Activated T-helper 17 cell treated with anti-CD3 and anti-CD28 coated beads, Interleukin-2, amount 50 U/mL, for 72 hours (primary cell): ENCODE measurements at regions not wholly inside any gene's neighbourhood (a gene's known extent, or its start where the extent isn't known, plus 50 kb on each side); places are given as distances from the start of the nearest gene placed in this dataset.
"Not testable (repeated sequence)": the region's sequence is repeated elsewhere in the genome, so short reads cannot be mapped to it uniquely, and the experiment has no call there.

ENCODE experiments used
- ATAC-seq: fragments of 150-1000 bp; cut with Tn5 transposase; replicated peaks from 2 replicates; pipeline ENCODE4 v1.10.0; 2021; ENCODE audit warnings: mild to moderate bottlenecking, moderate library complexity
- H3K27ac Mint-ChIP-seq: one replicate; pipeline ENCODE4 v1.8.0; 2022; ENCODE audit warnings: mixed read lengths
- H3K27me3 Mint-ChIP-seq: one replicate; pipeline ENCODE4 v1.8.0; 2022; ENCODE audit warnings: mixed read lengths
- H3K36me3 Mint-ChIP-seq: one replicate; pipeline ENCODE4 v1.8.0; 2022; ENCODE audit warnings: low read depth, mild to moderate bottlenecking, mixed read lengths
- H3K4me1 Mint-ChIP-seq: one replicate; pipeline ENCODE4 v1.8.0; 2022; ENCODE audit warnings: mixed read lengths
- H3K4me3 Mint-ChIP-seq: one replicate; pipeline ENCODE4 v1.8.0; 2022; ENCODE audit warnings: mild to moderate bottlenecking, mixed read lengths
- H3K9me3 Mint-ChIP-seq: one replicate; pipeline ENCODE4 v1.8.0; 2022; ENCODE audit warnings: mixed read lengths

DNA sequence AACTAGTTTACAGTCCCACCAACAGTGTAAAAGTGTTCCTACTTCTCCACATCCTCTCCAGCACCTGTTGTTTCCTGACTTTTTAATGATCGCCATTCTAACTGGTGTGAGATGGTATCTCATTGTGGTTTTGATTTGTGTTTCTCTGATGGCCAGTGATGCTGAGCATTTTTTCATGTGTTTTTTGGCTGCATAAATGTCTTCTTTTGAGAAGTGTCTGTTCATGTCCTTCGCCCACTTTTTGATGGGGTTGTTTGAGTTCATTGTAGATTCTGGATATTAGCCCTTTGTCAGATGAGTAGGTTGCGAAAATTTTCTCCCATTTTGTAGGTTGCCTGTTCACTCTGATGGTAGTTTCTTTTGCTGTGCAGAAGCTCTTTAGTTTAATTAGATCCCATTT is 77.1 kb upstream of the SLC7A14 start:
- ATAC-seq, H3K27me3 Mint-ChIP-seq, H3K4me1 Mint-ChIP-seq, H3K4me3 Mint-ChIP-seq, H3K36me3 Mint-ChIP-seq, H3K9me3 Mint-ChIP-seq, H3K27ac Mint-ChIP-seq: not testable (repeated sequence)

DNA sequence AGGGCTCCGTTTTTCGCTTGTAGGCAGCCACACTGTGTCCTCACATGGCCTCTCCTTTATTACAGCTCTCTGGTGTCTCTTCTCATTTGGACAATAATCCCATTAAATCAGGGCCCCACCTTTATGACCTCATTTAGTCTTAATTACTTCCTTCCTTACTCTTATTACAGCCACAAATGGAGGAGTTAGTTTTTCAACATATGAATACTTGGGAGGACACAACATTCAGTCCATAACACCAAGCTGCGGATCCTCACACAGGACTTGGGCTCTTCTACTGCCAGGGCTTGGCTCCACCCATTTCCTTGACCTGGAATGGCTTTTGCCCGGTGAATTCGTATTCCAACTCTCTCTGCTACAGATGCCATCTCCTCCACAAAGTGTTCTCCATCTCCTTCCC is 74.3 kb upstream of the SLC7A14 start:
- Mint-ChIP-seq H3K9me3 (no peaks in the 10 kb centered on the region), H3K4me1 (no peaks in the 10 kb centered on the region), H3K4me3 (no peak overlapping the region), H3K36me3 (no peaks in the 10 kb centered on the region), H3K27me3 (no peaks in the 10 kb centered on the region), H3K27ac (no peak overlapping the region)
- ATAC-seq = no peak

DNA sequence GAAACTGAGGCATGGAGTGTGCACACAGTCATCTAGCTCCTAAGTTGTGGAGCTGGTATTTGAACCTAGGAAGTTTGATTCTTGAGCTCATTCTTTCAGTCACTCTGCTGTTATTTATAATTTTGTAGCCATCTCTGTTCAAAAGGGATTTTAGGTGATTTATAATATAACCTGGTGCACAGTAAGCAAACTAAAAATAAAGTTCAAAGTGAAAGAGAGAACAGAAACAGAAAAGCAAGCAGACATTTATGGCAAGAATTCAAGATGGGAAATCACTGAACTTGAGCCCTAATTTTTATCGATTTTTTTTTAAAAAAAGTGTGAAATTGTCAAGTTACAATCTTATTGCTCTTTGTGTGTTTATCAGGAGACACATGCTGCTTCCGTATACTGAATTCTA is 71.4 kb upstream of the SLC7A14 start:
- no peak overlapping the region for H3K27ac Mint-ChIP-seq
- ATAC-seq = no peak
- no peaks in the 10 kb centered on the region for H3K36me3 Mint-ChIP-seq
- no peak overlapping the region for H3K4me3 Mint-ChIP-seq
- no peaks in the 10 kb centered on the region for H3K4me1 Mint-ChIP-seq
- peaks cover 4% of the 10 kb centered on the region for H3K27me3 Mint-ChIP-seq
- H3K9me3 Mint-ChIP-seq = no peaks in the 10 kb centered on the region

DNA sequence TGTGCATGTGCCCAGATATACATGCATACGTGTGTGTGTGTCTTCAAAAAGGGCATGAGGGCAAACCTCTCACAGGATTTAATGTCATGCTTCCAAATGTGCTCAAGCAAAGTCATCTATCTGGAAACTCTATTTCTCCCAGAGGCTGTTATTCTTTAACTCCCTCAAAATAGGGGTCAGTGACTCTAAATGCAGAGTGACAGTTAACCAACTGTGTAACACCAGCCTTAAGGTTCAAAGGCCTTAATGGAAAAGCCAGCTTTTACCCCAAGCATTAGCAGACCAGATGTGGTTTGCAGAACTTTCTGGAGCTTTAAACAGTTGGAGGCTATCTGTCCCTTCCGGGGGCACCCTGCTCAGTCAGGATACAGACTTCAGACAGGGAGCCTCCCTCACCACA is 70.4 kb upstream of the SLC7A14 start:
- H3K4me1 Mint-ChIP-seq = no peaks in the 10 kb centered on the region
- H3K27ac Mint-ChIP-seq = no peak overlapping the region
- no peaks in the 10 kb centered on the region for H3K9me3 Mint-ChIP-seq
- no peaks in the 10 kb centered on the region for H3K36me3 Mint-ChIP-seq
- H3K4me3 Mint-ChIP-seq = no peak overlapping the region
- no peak for ATAC-seq
- peaks cover 4% of the 10 kb centered on the region for H3K27me3 Mint-ChIP-seq

DNA sequence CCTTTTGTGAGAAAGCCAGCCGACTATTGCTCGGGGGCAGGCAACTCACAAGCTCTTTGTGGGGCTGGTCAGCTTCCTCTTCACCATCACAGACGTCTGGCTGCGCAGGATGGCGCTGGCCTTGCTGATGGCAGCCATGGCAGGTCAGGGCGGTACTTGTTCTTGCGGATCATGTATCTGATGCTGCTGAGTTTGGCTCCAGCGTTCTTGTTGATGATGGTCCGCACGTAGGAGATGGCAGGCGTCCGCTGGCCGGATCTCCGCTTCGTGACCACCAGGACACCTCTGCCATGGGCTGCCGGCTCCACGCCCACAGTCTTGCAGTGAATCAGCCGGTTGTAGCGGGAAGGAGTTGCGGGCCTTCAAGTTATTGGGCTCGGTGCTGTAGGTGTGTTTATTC is 67.9 kb upstream of the SLC7A14 start:
- H3K36me3 Mint-ChIP-seq = no peaks in the 10 kb centered on the region
- H3K9me3 Mint-ChIP-seq = no peaks in the 10 kb centered on the region
- no peak overlapping the region for H3K4me3 Mint-ChIP-seq
- H3K27ac Mint-ChIP-seq = no peak overlapping the region
- no peaks in the 10 kb centered on the region for H3K4me1 Mint-ChIP-seq
- ATAC-seq = no peak
- peaks cover 15% of the 10 kb centered on the region for H3K27me3 Mint-ChIP-seq

DNA sequence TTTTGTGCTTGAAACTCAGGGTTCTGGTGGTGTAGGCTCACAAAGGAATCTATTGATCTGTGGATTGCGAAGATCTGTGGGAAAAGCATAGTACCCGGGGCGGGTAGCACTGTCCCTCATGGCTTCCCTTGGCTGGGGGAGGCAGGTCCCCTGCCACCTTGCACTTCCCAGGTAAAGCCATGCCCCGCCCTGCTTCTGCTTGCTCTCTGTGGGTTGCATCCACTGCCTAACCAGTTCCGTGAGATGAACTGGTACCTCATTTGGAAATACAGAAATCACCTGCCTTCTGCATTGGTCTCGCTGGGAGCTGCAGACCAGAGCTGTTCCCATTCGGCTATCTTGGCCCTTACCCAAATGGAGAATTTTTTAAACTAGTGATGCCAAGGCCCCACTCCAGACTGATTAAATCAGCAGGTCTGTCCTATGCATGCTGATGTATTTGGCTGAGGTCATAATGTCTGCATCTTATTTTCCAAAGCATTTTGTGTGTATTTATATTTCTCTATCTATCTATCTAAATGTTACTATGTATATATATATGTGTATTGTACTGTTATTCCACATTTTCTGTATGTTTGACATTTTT is 65.5 kb upstream of the SLC7A14 start:
- Mint-ChIP-seq H3K9me3 (no peaks in the 10 kb centered on the region), H3K27ac (no peak overlapping the region), H3K4me3 (no peak overlapping the region), H3K27me3 (peaks cover 21% of the 10 kb centered on the region), H3K36me3 (no peaks in the 10 kb centered on the region), H3K4me1 (no peaks in the 10 kb centered on the region)
- ATAC-seq = no peak

DNA sequence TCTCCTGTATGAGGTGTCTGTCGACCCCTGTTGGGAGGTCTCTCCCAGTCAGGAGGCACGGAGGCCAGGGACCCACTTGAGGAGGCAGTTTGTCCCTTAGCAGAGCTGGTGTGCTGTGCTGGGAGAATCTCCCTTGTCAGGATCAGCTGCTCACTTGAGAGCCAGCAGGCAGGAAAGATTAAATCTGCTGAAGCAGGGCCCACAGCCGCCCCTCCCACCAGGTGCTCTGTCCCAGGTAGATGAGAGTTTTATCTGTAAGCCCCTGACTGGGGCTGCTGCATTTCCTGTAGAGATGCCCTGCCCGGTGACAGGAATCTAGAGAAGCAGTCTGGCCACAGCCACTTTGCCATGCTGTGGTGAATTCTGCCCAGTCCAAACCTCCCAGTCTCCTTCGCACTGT is 64.7 kb upstream of the SLC7A14 start:
- peaks cover 21% of the 10 kb centered on the region for H3K27me3 Mint-ChIP-seq
- not testable (repeated sequence) for H3K9me3 Mint-ChIP-seq, H3K4me3 Mint-ChIP-seq, H3K4me1 Mint-ChIP-seq, ATAC-seq, H3K27ac Mint-ChIP-seq, H3K36me3 Mint-ChIP-seq

DNA sequence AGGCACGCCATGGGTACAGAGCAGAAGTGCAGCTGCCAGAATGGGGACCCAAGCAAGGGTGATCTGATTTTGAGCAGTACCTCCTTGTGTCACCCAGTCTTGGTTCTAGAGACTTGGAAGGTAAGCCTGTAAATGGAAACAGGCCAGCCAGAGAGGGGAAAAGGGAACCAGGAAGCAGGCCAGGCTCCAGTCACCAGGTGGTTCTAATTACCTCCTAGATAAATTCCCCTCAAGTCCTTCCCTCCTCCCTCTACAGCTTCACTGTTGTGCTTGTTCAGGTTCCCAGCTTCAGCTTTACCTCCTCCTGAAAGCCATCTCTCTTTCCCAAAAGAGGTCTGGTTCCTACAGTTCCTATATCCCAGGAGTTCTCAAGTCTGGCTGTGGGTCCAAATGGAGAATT is 58.8 kb upstream of the SLC7A14 start:
- H3K4me3 Mint-ChIP-seq = no peak overlapping the region
- H3K36me3 Mint-ChIP-seq = no peaks in the 10 kb centered on the region
- ATAC-seq = no peak
- H3K9me3 Mint-ChIP-seq = no peaks in the 10 kb centered on the region
- peaks cover 11% of the 10 kb centered on the region for H3K27me3 Mint-ChIP-seq
- no peak overlapping the region for H3K27ac Mint-ChIP-seq
- H3K4me1 Mint-ChIP-seq = no peaks in the 10 kb centered on the region

DNA sequence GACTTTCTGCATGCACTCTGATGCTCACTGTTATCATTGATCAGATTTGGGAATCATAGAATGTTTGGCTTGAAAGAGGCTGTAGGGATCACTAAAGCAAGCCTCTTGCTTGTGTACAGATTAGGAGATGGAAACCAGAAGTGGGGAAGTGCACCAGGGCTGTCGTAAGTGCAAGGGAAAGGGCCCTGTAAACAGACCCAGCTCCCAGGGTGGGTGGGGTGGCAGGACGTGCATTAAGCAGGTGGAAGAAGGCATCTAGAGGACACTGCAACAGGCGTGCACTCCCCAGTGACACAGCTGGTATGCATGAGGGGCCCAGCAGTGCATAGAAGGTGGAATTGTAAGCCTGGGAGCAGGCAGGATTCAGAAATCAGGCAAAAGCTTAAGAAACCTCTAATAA is 58.0 kb upstream of the SLC7A14 start:
- H3K4me1 Mint-ChIP-seq = no peaks in the 10 kb centered on the region
- peaks cover 6% of the 10 kb centered on the region for H3K27me3 Mint-ChIP-seq
- no peak for ATAC-seq
- H3K27ac Mint-ChIP-seq = no peak overlapping the region
- no peaks in the 10 kb centered on the region for H3K9me3 Mint-ChIP-seq
- H3K36me3 Mint-ChIP-seq = no peaks in the 10 kb centered on the region
- no peak overlapping the region for H3K4me3 Mint-ChIP-seq

DNA sequence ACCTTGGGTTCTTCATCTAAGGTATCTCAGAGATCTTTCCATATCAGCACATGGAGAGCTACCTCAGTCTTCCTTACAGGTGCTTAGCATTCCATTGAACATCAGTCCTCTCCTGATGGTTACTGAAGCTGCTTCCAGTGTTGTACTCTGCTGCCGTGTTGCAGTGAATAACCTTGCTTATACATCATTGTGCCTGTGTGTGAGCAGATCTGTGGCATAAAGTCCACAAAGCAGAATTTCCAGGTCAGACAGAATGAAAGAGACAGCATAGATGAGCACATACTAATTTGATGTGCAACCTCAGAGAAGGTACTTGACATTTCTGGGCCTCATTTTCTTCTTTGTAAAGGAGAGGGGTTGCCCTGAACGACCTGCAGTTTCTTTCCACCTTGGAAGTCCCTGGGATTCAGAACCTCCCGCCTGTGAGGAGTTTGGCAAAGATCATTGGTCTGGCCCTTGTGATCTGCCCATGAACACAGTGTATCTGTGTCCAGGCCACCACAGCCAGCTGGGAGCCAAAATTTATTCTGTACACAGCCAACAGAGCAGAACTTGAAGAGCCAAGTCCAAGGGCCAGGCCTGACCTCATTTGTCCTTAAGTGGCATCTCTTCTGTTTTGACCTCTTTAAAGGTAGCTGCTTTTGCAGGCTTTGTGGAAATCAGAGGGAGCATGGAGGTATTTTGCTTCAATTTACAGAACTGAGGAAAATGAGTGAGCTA is 57.2 kb upstream of the SLC7A14 start:
- Mint-ChIP-seq H3K4me1 (no peaks in the 10 kb centered on the region), H3K27me3 (peaks cover 4% of the 10 kb centered on the region), H3K27ac (no peak overlapping the region), H3K9me3 (no peaks in the 10 kb centered on the region), H3K4me3 (no peak overlapping the region), H3K36me3 (no peaks in the 10 kb centered on the region)
- no peak for ATAC-seq

DNA sequence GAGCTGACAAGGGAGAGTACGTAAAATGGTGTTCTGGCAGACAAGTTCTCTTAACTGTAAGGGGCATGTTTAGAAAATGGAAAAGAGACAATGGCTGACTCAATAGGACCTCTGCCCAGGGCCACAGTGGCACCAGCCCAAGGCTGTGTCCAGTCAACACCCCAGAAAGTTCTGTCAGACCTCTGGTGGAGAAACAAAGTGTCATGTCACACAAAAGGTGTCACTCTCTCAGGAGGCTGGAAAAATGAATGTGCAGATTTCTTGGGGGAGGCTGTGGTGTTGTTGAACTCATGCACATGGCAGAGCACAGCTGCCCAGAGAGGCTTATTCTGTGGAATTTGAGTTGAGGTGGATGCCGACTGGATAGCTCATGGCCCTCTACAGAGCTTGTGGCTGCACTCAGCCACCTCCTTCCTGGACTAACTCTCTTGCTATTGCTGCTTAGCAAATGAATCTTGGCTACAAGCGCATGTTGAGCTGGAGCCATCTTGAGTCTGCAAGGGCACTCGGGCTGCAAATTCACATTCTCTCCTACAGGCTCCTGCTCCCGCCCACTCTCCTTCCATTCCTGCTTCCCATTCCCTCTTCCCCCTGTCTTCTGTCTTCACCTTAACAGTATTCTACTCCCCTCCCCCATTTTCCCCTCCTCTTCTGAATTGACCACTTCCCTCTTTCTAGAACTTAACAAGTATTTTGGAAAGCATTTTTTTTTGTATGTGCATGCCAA is 55.8 kb upstream of the SLC7A14 start:
- H3K4me3 Mint-ChIP-seq = no peak overlapping the region
- ATAC-seq = no peak
- no peaks in the 10 kb centered on the region for H3K36me3 Mint-ChIP-seq
- no peaks in the 10 kb centered on the region for H3K9me3 Mint-ChIP-seq
- no peaks in the 10 kb centered on the region for H3K4me1 Mint-ChIP-seq
- H3K27ac Mint-ChIP-seq = no peak overlapping the region
- H3K27me3 Mint-ChIP-seq = peaks cover 3% of the 10 kb centered on the region

DNA sequence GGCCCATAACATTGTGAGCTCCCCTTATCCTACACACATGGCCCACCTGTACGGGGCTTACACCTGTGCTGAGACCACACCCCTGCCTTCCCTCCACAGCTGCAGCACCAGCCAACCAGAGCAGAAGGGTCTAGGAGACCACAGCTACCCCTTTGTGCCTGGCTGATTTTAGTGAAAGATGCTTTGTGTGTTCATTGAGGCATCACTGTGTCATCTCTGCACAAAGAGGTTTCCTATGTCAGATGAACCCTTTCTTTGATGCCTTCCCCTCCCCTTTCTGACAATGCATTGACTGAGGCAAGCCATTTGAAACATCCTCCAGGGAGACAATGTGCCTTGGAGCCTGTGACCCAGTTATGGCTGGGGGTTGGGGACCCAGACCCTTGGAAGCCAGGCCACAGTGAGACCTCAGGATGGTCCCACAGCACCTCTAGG is 54.9 kb upstream of the SLC7A14 start:
- ATAC-seq = no peak
- H3K36me3 Mint-ChIP-seq = no peaks in the 10 kb centered on the region
- H3K4me1 Mint-ChIP-seq = no peaks in the 10 kb centered on the region
- H3K9me3 Mint-ChIP-seq = no peaks in the 10 kb centered on the region
- no peak overlapping the region for H3K4me3 Mint-ChIP-seq
- H3K27me3 Mint-ChIP-seq = peaks cover 8% of the 10 kb centered on the region
- H3K27ac Mint-ChIP-seq = no peak overlapping the region

DNA sequence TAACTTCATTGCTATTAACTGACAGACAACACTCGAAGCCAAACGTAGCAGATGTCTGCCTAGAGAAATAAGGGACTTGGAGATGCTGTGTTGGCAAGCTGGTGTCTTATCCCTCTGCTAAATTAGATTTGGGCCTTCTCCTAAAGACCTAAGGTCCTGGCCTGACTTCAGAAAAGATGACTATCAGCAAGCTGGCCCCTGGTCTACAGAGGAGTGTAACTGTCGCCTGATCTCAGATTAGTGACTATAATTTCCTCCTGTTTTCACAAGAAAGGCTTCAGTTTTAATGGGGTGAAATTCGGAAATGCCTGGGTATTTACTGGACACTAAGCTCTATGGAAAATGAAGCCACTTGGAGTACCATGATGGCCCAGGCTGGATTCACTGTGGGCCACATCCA is 53.1 kb upstream of the SLC7A14 start:
- Mint-ChIP-seq H3K27ac (no peak overlapping the region), H3K27me3 (peaks cover 20% of the 10 kb centered on the region), H3K4me1 (no peaks in the 10 kb centered on the region), H3K9me3 (no peaks in the 10 kb centered on the region), H3K4me3 (no peak overlapping the region), H3K36me3 (no peaks in the 10 kb centered on the region)
- ATAC-seq = no peak

DNA sequence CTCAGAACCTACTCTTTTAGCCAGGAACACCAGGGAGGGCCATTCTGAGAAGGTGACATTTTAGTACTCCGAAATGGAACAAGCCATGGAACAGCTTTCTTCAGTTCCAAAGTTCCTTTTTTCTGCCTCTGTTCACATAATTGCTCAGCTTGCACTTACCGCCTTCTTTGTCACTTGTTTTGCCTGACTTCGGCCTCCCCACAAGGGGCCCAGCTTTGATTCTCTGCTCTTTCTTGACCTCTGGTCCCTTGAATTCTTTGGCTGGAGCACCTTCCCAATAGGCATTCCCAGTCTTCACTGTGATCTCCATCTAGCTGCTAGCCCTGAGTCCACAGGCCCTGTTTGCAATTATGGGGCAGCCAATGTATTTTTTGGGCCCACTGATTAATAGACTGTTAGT is 51.4 kb upstream of the SLC7A14 start:
- H3K27ac Mint-ChIP-seq = no peak overlapping the region
- H3K9me3 Mint-ChIP-seq = no peaks in the 10 kb centered on the region
- peaks cover 28% of the 10 kb centered on the region for H3K27me3 Mint-ChIP-seq
- no peak for ATAC-seq
- H3K4me1 Mint-ChIP-seq = no peaks in the 10 kb centered on the region
- H3K36me3 Mint-ChIP-seq = no peaks in the 10 kb centered on the region
- no peak overlapping the region for H3K4me3 Mint-ChIP-seq

DNA sequence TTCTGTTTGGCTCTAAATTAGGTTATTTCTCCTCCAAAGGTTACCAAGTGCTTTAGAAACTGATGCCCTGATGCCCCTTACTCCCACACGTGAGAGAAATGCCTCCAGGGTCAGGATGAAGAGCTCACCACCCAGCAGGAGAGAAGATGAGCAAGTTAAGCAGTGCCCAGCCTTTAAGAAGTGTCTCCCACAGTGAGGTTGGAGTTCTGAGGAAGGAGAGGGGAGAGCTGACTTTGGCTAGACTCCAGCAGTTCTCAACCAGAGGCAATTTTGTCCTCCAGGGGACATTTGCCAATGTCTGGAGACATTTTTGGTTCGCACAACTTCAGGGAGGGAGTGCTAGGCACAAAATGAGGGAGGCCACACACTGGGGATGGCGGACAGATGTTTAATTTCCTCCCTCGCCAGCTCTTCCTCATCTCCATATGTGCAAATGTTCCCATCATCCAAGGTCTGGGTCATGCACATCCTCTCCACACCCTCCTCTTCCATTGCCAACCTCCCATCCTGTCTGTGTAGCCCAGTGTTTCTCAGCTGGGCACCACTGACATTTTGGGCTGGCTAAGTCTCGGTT is 50.6 kb upstream of the SLC7A14 start:
- H3K9me3 Mint-ChIP-seq = no peaks in the 10 kb centered on the region
- peaks cover 28% of the 10 kb centered on the region for H3K27me3 Mint-ChIP-seq
- no peaks in the 10 kb centered on the region for H3K36me3 Mint-ChIP-seq
- H3K4me1 Mint-ChIP-seq = no peaks in the 10 kb centered on the region
- H3K27ac Mint-ChIP-seq = no peak overlapping the region
- ATAC-seq = no peak
- H3K4me3 Mint-ChIP-seq = no peak overlapping the region
